ENCODE measurements at regions not wholly inside any gene's neighbourhood (a gene's known extent, or its start where the extent isn't known, plus 50 kb on each side); places are given as distances from the start of the nearest gene placed in this dataset.

- H3K9ac ChIP-seq (ENCODE audit: low read length): no peak overlapping the region
- H3K79me2 ChIP-seq (ENCODE audit: low read length): no peaks in the 10 kb centered on the region
- H3K4me2 ChIP-seq (ENCODE audit: low read depth, low read length): no peak overlapping the region
- H3K9me3 ChIP-seq (replicated peaks; ENCODE audit: insufficient read depth, low read length): no peaks in the 10 kb centered on the region
- no peaks in the 10 kb centered on the region for H3K36me3 ChIP-seq (replicated peaks; ENCODE audit: insufficient read depth, low read length)
- DNase-seq: no peak
- no peaks in the 10 kb centered on the region for H4K20me1 ChIP-seq (ENCODE audit: insufficient read depth, low read length)
- TF ChIP-seq CTCF (IDR thresholded peaks at IDR 0.05; ENCODE audit: low read length): no peak
- TF ChIP-seq EZH2 (optimal IDR thresholded peaks at IDR 0.05; ENCODE audit: low read depth, low read length): no peak
- TF ChIP-seq EZH2phosphoT487 (IDR thresholded peaks at IDR 0.05; ENCODE audit: low read length): no peak
- H3F3A ChIP-seq (ENCODE audit: insufficient read depth, low read length): no peaks in the 10 kb centered on the region
- H3K4me1 ChIP-seq (ENCODE audit: low read length): no peaks in the 10 kb centered on the region
- H3K9me2 ChIP-seq (replicated peaks; ENCODE audit: insufficient read depth, low read length): no peaks in the 10 kb centered on the region
- no peak overlapping the region for H2AFZ ChIP-seq (ENCODE audit: low read length)
- no peaks in the 10 kb centered on the region for H3K27me3 ChIP-seq (replicated peaks; ENCODE audit: insufficient read depth, low read length)
- H3K4me3 ChIP-seq (ENCODE audit: low read length): no peak overlapping the region
- H3K27ac ChIP-seq (ENCODE audit: low read length): no peak overlapping the region
Measured at GRCh38 chr18:70382017-70382416, 93.2 kb downstream of the SOCS6 start.

DNA sequence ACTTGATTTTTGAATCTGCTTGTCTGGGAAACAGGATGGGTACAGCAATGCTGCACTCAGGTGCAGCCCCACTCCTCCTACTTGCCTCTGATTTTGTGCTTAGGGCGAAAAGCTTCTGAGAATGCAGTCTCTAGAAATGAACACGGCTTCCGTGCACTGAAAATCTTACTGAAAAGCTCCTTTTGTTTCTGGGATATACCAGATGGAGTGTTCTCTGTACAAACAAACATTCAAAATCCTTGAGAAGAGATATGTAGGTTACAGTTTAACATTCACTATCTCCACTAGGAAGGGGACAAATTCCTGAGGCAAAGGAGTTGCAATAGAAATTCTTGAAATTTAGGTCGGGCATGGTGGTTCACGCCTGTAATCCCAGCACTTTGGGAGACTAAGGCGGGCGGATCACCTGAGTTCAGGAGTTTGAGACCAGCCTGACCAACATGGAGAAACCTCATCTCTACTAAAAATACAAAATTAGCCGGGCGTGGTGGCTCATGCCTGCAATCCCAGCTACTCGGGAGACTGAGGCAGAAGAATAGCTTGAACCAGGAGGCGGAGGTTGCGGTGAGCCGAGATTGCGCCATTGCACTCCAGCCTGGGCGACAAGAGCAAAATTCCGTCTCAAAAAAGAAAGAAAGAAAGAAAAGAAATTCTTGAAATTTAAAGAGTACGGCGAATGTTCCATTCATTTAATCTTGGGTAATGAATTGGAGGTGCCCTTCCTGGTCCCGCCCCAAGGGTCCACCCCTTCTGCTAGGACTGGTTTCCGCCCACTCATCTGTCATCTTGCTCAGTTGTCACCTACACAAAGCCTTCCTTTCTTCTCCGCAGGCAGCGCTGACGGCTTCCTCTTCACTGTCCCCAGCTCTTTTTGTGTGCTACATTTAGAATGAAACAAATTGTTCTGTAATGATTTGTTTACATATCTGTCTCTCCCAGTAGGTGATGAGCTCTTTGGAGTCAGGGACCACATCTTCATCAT, 92.4 kb downstream of the SOCS6 start:
- no peaks in the 10 kb centered on the region for H3K36me3 ChIP-seq (replicated peaks; ENCODE audit: insufficient read depth, low read length)
- no peak overlapping the region for H3K4me3 ChIP-seq (ENCODE audit: low read length)
- H4K20me1 ChIP-seq (ENCODE audit: insufficient read depth, low read length): no peaks in the 10 kb centered on the region
- DNase-seq: no peak
- H3K9ac ChIP-seq (ENCODE audit: low read length): no peak overlapping the region
- no peaks in the 10 kb centered on the region for H3K4me1 ChIP-seq (ENCODE audit: low read length)
- H3K4me2 ChIP-seq (ENCODE audit: low read depth, low read length): no peak overlapping the region
- no peaks in the 10 kb centered on the region for H3K27me3 ChIP-seq (replicated peaks; ENCODE audit: insufficient read depth, low read length)
- H3K79me2 ChIP-seq (ENCODE audit: low read length): no peaks in the 10 kb centered on the region
- H3K9me2 ChIP-seq (replicated peaks; ENCODE audit: insufficient read depth, low read length): no peaks in the 10 kb centered on the region
- no peaks in the 10 kb centered on the region for H3K9me3 ChIP-seq (replicated peaks; ENCODE audit: insufficient read depth, low read length)
- no peaks in the 10 kb centered on the region for H3F3A ChIP-seq (ENCODE audit: insufficient read depth, low read length)
- H2AFZ ChIP-seq (ENCODE audit: low read length): no peak overlapping the region
- no peak overlapping the region for H3K27ac ChIP-seq (ENCODE audit: low read length)
- TF ChIP-seq EZH2phosphoT487 (IDR thresholded peaks at IDR 0.05; ENCODE audit: low read length) (no peak), CTCF (IDR thresholded peaks at IDR 0.05; ENCODE audit: low read length) (no peak)
